Lung (tissue), 11 donors: ENCODE measurements at regions not wholly inside any gene's neighbourhood (a gene's known extent, or its start where the extent isn't known, plus 50 kb on each side); places are given as distances from the start of the nearest gene placed in this dataset.

Experiments
- ATAC-seq: fragments of 200-7000 bp; cut with Tn5 transposase; one replicate; pipeline ENCODE4 v1.9.1; 2020; ENCODE audit warnings: moderate number of reproducible peaks; ENCODE audit not compliant: insufficient read depth, low FRiP score
- DNase-seq, 3 donors: peaks; one replicate each; pipeline ENCODE4 v3.0.0-alpha.2; 2013 to 2017
- H3K27ac ChIP-seq, 2 donors: one replicate each; pipeline ENCODE4 v1.5.1; 2013; ENCODE audit warnings: mild to moderate bottlenecking in 2 of 2, moderate library complexity in 2 of 2, control low read depth in 1 of 2, inconsistent platforms in 1 of 2, low read depth in 1 of 2, low read length in 1 of 2
- H3K27me3 ChIP-seq, 3 donors: one replicate each; pipeline ENCODE4 v1.5.1; 2013; ENCODE audit warnings: low read length in 2 of 3; ENCODE audit not compliant: control insufficient read depth in 3 of 3, insufficient read depth in 3 of 3
- H3K36me3 ChIP-seq, 4 donors: one replicate each; pipeline ENCODE4 v1.5.1; 2013; ENCODE audit warnings: low read length in 4 of 4, mild to moderate bottlenecking in 1 of 4, moderate library complexity in 1 of 4; ENCODE audit not compliant: control insufficient read depth in 4 of 4, insufficient read depth in 4 of 4
- H3K4me1 ChIP-seq, 5 donors: one replicate each; pipeline ENCODE4 v1.5.1; 2013; ENCODE audit warnings: low read length in 5 of 5, mild to moderate bottlenecking in 2 of 5, moderate library complexity in 1 of 5; ENCODE audit not compliant: control insufficient read depth in 5 of 5, insufficient read depth in 5 of 5
- H3K4me3 ChIP-seq: one replicate; pipeline ENCODE4 v1.5.1; 2013; ENCODE audit warnings: mild to moderate bottlenecking, control low read depth, moderate library complexity
- H3K9ac ChIP-seq, 2 donors: one replicate each; pipeline ENCODE4 v1.5.1; 2013; ENCODE audit warnings: low read length in 2 of 2, control low read depth in 1 of 2; ENCODE audit not compliant: insufficient read depth in 1 of 2
- H3K9me3 ChIP-seq, 4 donors: one replicate each; pipeline ENCODE4 v1.5.1; 2013; ENCODE audit warnings: low read length in 3 of 4, mild to moderate bottlenecking in 1 of 4, moderate library complexity in 1 of 4; ENCODE audit not compliant: control insufficient read depth in 4 of 4, insufficient read depth in 3 of 4
- WGBS, 2 donors: extraction: QIAGEN DNeasy Blood & Tissue Kit; methylation state at CpG; one replicate each; pipeline ENCODE4 v1.1.7; 2013; 5-methylcytosine and 5-hydroxymethylcytosine counted together
- TF ChIP-seq, protein P1 (sequence below): IDR thresholded peaks from 2 replicates; pipeline ENCODE4 v1.5.1; 2012; ENCODE audit warnings: mild to moderate bottlenecking; ENCODE audit errors: control extremely low read depth, extremely low read depth
- donor health status: control.
- donor health status: control.
- donor health status: Bipolar disorder and iron deficiency.
- donor health status: healthy.
- donor health status: DM: yes; HTN: yes; CAD: no.

DNA sequence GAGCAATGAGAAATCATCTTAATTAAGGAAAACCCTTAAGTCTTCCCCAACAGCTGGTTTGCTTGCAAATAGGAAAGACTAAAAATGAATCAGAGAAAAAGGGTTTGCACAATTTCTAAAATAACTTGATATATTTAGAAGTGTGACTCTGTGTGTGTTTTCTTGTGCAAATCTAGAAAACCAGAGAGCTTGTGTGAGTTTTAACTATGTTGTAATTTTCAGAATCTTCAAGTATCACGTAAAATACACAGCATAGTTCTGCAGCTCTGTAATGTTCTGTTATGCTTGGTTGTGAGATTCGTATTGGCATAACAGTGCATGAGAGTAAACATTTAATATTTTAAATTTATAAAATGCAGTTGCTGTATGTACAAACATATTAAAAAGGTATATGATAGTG lies 74.7 kb upstream of the GAP43 start:
- TF ChIP-seq, protein P1, sequence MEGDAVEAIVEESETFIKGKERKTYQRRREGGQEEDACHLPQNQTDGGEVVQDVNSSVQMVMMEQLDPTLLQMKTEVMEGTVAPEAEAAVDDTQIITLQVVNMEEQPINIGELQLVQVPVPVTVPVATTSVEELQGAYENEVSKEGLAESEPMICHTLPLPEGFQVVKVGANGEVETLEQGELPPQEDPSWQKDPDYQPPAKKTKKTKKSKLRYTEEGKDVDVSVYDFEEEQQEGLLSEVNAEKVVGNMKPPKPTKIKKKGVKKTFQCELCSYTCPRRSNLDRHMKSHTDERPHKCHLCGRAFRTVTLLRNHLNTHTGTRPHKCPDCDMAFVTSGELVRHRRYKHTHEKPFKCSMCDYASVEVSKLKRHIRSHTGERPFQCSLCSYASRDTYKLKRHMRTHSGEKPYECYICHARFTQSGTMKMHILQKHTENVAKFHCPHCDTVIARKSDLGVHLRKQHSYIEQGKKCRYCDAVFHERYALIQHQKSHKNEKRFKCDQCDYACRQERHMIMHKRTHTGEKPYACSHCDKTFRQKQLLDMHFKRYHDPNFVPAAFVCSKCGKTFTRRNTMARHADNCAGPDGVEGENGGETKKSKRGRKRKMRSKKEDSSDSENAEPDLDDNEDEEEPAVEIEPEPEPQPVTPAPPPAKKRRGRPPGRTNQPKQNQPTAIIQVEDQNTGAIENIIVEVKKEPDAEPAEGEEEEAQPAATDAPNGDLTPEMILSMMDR: no peak
- DNase-seq: no peak
- H3K27me3 ChIP-seq: no peaks in the 10 kb centered on the region
- peaks cover 0 to 4% (median 0%) of the 10 kb centered on the region in 5 donors for H3K4me1 ChIP-seq
- H3K4me3 ChIP-seq: no peak overlapping the region
- no peaks in the 10 kb centered on the region for H3K9me3 ChIP-seq
- no peak overlapping the region for H3K9ac ChIP-seq
- ATAC-seq: no peak
- WGBS, 2 donors: 73 to 74% methylated on average over 2 of the region's 2 CpGs
- no peaks in the 10 kb centered on the region for H3K36me3 ChIP-seq
- H3K27ac ChIP-seq: no peak overlapping the region

DNA sequence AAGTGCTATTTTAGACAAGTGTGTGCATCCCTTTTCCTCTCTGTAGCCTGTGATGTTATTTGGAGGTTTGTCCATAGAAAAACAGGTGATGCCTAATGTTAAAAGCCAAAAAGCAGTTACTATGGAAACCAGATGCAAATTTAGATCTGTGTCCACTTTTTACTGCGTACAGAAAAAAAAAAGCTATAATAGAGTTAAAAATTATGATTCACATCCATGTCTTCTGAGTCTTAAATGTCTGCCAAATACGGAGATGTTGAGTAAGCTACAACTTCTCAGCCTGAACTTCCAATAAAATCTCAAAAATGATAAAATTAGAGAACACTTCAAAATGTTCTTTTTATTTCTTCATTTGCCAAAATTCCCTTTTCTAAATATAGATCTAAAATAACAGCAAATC lies 74.2 kb upstream of the GAP43 start:
- no peak for ATAC-seq
- TF ChIP-seq, protein P1: no peak
- 74 to 78% methylated on average over 2 of the region's 2 CpGs for WGBS, 2 donors
- no peak for DNase-seq
- Histone ChIP-seq H3K4me3 (no peak overlapping the region), H3K27ac (no peak overlapping the region), H3K27me3 (no peaks in the 10 kb centered on the region), H3K9me3 (no peaks in the 10 kb centered on the region), H3K4me1 (peaks cover 0 to 4% (median 0%) of the 10 kb centered on the region in 5 donors), H3K36me3 (no peaks in the 10 kb centered on the region), H3K9ac (no peak overlapping the region)

DNA sequence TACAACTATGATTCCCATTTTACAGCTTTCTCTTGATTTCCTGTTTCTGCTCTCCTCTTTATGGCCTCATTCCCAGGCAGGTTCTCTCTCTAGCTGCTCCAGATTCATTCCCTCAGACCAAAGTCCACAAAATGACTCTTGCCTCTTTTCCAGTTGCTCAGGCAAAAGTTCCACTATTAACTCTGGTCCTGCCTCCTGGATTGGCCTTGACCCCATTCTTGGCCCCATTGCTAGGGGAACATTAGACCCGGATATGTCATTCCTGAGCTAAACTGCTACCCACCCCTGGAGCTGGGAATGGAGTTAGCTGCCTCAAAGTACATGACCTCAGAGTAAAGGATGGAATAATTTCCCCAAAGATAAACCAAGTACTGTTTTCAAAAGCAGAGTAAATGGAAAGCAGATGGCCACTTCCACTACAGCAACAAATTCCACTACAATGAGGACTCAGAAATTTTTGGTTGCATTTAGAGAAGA lies 73.0 kb upstream of the GAP43 start:
- ATAC-seq (no peak), DNase-seq (no peak)
- Histone ChIP-seq H3K4me3 (no peak overlapping the region), H3K27ac (no peak overlapping the region), H3K27me3 (no peaks in the 10 kb centered on the region), H3K9me3 (no peaks in the 10 kb centered on the region), H3K36me3 (no peaks in the 10 kb centered on the region), H3K9ac (no peak overlapping the region), H3K4me1 (peaks cover 0 to 4% (median 0%) of the 10 kb centered on the region in 5 donors)
- WGBS, 2 donors: 74 to 77% methylated on average over 1 of the region's 1 CpG
- TF ChIP-seq, protein P1: no peak

DNA sequence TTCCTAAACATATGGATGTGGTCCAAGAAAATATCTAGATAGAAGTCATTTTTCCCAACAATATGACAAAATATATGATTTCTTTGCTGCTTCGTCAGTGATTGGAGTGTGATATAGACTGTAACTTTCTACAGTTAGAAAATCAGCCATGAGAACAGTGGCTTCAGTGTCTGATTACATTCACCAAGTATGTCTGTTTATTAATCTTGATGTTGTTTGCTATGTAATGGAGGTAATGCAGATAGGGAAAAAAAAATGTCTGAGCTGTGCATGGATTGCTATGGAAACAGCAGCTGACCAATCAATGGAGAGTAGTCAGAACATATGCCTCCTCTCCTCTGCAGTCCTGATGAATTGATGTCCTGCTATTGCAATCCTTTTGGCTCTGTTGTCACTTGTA lies 72.3 kb upstream of the GAP43 start:
- Histone ChIP-seq H3K4me3 (no peak overlapping the region), H3K9me3 (no peaks in the 10 kb centered on the region), H3K27ac (no peak overlapping the region), H3K36me3 (no peaks in the 10 kb centered on the region), H3K9ac (no peak overlapping the region), H3K27me3 (no peaks in the 10 kb centered on the region), H3K4me1 (peaks cover 0 to 4% (median 0%) of the 10 kb centered on the region in 5 donors)
- TF ChIP-seq, protein P1: no peak
- DNase-seq (no peak), ATAC-seq (no peak)
- 89 to 92% methylated on average over 1 of the region's 1 CpG for WGBS, 2 donors
